ENCODE measurements at regions not wholly inside any gene's neighbourhood (a gene's known extent, or its start where the extent isn't known, plus 50 kb on each side); places are given as distances from the start of the nearest gene placed in this dataset.

- H3K79me2 ChIP-seq (ENCODE audit: control insufficient read depth, insufficient read depth, low read length), result no peaks in the 10 kb centered on the region
- no peak overlapping the region for H3K4me2 ChIP-seq (ENCODE audit: insufficient read depth, low read length)
- dilution Hi-C loops (cut with MboI; ENCODE audit: extremely low pct_ligation_motif_present, low sequenced_read_pairs), result no loop called here
- no peak overlapping the region for H3K9ac ChIP-seq (replicated peaks; ENCODE audit: extremely low read depth, insufficient read depth, low read length)
- TF ChIP-seq JUN (IDR thresholded peaks at IDR 0.05; ENCODE audit: borderline replicate concordance, insufficient read depth, insufficient read length, low read depth) (no peak), GATA2 (IDR thresholded peaks at IDR 0.05; ENCODE audit: insufficient read depth, insufficient read length, low read depth, low read length) (no peak), CTCF (IDR thresholded peaks at IDR 0.05; ENCODE audit: extremely low read depth in 1 of 2, insufficient read depth in 1 of 2, low read depth in 1 of 2, low read length in 2 of 2) (no peak), POLR2AphosphoS5 (IDR thresholded peaks at IDR 0.05; ENCODE audit: insufficient read depth, low read depth, low read length) (no peak), MYC (IDR thresholded peaks at IDR 0.05; ENCODE audit: low read depth, low read length) (no peak), POLR2A (IDR thresholded peaks at IDR 0.05; ENCODE audit: low read depth, low read length) (no peak), MAX (IDR thresholded peaks at IDR 0.05; ENCODE audit: insufficient read depth, insufficient read length) (no peak), FOS (IDR thresholded peaks at IDR 0.05; ENCODE audit: borderline replicate concordance, insufficient read depth, low read length) (no peak), EZH2 (IDR thresholded peaks at IDR 0.05; ENCODE audit: borderline replicate concordance, low read depth, low read length, severe bottlenecking) (no peak)
- DNase-seq (ENCODE audit: low read depth, low spot score) (no peak), FAIRE-seq (no peak)
- ChIA-PET CTCF (interaction anchor here (2.8 kb wide), 1 partner anchor 84 kb away, joined by 9 read pairs; no protein-coding TSS in a partner anchor), POLR2A (no interaction called here)
- intact Hi-C loops (cut with micrococcal nuclease), result no loop called here
- no peaks in the 10 kb centered on the region for H3K4me1 ChIP-seq (ENCODE audit: control insufficient read depth, extremely low read depth, insufficient read depth, low read length)
- no peaks in the 10 kb centered on the region for H3K9me3 ChIP-seq (replicated peaks; ENCODE audit: control insufficient read depth, insufficient read depth, low read length)
- no peaks in the 10 kb centered on the region for H3K36me3 ChIP-seq (ENCODE audit: control insufficient read depth in 2 of 2, extremely low read depth in 1 of 2, insufficient read depth in 2 of 2, low read length in 2 of 2)
- no TSS peak for BruUV-seq (replicated peaks)
- H3K4me3 ChIP-seq (replicated peaks in 1 of 3; ENCODE audit: insufficient read depth in 1 of 3, low read depth in 1 of 3, low read length in 3 of 3), result no peak overlapping the region
- peaks cover 0 to 4% of the 10 kb centered on the region in 2 experiments for H3K27me3 ChIP-seq (ENCODE audit: control insufficient read depth in 2 of 2, insufficient read depth in 2 of 2, low read length in 2 of 2)
- H2AFZ ChIP-seq (ENCODE audit: low read depth, low read length), result no peak overlapping the region
- H4K20me1 ChIP-seq (replicated peaks; ENCODE audit: control insufficient read depth, extremely low read depth, insufficient read depth, low read length), result no peaks in the 10 kb centered on the region
- no peaks in the 10 kb centered on the region for H3K9me1 ChIP-seq (replicated peaks; ENCODE audit: control insufficient read depth, extremely low read depth, insufficient read depth, low read length)
- no peak overlapping the region for H3K27ac ChIP-seq (ENCODE audit: insufficient read depth, low read depth, low read length)
These were observed 152.7 kb downstream of the SH3BGRL2 start for GRCh38 chr6:79783670-79784394.

Measured in endothelial cell of umbilical vein (primary cell).